ENCODE measurements at regions not wholly inside any gene's neighbourhood (a gene's known extent, or its start where the extent isn't known, plus 50 kb on each side); places are given as distances from the start of the nearest gene placed in this dataset.

DNA sequence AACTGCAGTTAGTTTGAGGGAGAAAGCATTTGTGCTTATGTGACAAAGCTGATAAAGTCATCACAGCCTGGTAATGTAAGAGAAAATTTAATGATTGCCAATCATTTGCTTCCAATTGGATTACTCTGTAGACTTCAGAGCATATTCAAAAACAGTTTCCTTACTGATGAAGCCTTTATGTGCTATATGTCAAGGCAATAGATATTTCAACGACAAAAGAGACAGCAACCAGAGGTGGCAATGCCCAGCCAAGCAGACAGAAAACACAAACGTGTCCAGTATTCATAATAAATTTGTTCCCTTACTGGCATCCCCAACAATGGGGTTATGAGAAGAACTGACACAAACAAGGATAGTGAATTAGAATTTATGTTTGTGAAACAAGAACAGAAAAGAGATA, 1840.3 kb upstream of the PCDH7 start:
- TF ChIP-seq EZH2 (IDR thresholded peaks at IDR 0.05; ENCODE audit: low read depth) = no peak
- TF ChIP-seq, protein P1, sequence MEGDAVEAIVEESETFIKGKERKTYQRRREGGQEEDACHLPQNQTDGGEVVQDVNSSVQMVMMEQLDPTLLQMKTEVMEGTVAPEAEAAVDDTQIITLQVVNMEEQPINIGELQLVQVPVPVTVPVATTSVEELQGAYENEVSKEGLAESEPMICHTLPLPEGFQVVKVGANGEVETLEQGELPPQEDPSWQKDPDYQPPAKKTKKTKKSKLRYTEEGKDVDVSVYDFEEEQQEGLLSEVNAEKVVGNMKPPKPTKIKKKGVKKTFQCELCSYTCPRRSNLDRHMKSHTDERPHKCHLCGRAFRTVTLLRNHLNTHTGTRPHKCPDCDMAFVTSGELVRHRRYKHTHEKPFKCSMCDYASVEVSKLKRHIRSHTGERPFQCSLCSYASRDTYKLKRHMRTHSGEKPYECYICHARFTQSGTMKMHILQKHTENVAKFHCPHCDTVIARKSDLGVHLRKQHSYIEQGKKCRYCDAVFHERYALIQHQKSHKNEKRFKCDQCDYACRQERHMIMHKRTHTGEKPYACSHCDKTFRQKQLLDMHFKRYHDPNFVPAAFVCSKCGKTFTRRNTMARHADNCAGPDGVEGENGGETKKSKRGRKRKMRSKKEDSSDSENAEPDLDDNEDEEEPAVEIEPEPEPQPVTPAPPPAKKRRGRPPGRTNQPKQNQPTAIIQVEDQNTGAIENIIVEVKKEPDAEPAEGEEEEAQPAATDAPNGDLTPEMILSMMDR (conservative IDR thresholded peaks at IDR 0.05) = no peak
